T-helper 1 cell (primary cell): ENCODE measurements at regions not wholly inside any gene's neighbourhood (a gene's known extent, or its start where the extent isn't known, plus 50 kb on each side); places are given as distances from the start of the nearest gene placed in this dataset.
"Not testable (repeated sequence)": the region's sequence is repeated elsewhere in the genome, so short reads cannot be mapped to it uniquely, and the experiment has no call there.

Experiments
- DNase-seq, 5 donors: peaks; one replicate each; pipeline ENCODE4 v3.0.0-alpha.2; 2012 to 2020

DNA sequence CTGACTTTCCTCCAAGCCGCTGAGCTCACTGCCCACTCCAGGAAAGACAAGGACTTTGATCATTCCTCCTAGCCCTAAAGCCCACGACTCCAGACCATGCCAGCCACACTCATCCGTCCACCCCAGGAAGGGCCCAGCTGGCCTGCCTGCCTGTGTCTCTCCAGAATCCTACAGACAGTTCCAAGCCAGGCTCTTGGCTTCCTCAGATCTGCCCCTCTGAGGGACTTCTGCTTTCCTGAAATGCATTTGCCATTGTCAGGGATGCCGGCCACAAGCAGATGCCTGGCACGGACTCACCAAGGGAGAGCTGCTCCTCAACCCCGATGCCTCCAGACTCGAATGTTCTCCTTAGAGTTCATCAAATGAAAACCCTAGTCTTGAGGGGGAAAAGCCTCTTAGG lies 155.8 kb downstream of the OAT start:
- no peak for DNase-seq

GRCh38 chr10:124262234-124262865 lies 156.4 kb downstream of the OAT start:
- no peak for DNase-seq

DNA sequence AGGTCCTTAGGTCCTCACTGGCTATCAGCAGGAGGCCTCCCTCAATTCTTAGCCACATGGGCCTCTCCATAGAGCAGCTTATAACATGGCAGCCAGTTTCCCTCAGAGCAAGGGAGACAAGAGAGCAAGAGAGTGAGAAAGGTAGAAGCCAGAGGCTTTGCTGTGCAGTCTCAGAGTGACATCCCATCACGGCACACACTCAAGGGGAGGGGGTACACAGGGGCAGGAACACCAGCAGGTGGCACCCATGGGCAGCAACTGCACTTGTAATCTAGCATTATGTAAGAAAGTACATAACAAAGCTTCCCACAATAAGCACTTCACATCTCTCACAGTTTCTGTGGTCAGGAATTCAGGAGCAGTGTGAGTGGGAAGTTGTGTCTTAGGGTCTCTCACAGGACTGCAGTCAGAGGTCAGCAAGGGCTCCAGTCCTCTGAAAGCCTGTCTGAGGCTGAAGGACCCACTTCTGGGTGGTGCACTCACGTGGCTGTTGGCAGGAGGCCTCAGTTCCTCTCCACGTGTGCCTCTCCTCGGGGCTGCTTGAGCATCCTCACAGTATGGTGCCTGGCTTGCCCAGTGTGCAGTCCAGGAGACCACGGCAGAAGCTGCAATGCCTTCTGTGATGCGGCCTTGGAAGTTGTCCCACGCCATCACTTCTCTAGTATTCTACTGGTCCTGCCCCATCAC lies 159.4 kb downstream of the OAT start:
- no peak for DNase-seq

- DNase-seq = no peak
Observed at GRCh38 chr10:124257781-124258180, 160.9 kb downstream of the OAT start.

DNA sequence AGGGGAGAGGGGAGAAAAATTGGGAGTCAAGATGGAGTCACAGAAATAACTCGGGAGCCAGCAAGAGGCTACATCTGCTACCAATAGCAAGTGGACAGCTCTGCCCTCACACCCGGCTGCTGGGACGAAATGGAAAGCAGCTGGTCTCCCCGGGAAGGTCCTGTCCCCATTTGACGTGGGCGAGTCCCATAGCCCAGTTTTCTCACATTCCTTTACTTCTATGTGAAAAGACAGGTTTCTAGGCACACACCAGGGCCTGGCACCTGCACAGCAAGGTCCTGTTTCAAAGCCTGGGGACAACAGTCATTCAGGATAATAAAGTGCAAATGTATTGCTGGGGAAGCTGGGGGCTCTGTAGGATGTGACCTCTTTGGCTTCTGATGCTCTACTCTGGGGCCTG lies 162.6 kb downstream of the OAT start:
- DNase-seq = no peak

GRCh38 chr10:124255556-124255955 lies 162.2 kb upstream of the CHST15 start:
- DNase-seq = no peak

GRCh38 chr10:124254490-124254889 lies 161.1 kb upstream of the CHST15 start:
- DNase-seq = no peak

- no peak for DNase-seq
Observed at GRCh38 chr10:124253006-124253405, 159.6 kb upstream of the CHST15 start.

DNA sequence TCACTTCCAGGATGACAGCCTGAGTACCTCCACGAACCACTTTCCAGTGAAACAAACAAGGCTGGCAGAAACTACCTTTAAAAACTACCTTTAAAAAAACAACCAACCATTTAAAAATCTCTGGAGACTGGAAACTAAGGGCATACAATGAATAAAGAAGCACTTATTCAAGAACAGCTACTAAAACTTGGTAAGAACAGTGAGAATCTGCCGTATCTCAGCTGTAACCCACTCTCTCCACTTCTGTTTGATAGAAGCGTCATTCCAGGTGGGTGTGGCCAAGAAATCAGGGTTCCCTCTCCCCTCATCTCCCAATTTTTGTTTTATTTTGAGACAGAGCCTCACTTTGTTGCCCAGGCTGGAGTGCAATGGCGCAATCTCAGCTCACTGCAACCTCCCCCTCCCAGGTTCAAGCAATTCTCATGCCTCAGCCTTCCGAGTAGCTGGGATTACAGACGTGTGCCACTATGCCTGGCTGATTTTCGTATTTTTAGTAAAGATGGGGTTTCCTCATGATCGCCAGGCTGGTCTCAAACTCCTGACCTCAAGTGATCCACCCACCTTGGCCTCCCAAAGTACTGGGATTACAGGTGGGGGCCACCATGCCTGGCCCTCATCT lies 158.8 kb upstream of the CHST15 start:
- no peak for DNase-seq

DNA sequence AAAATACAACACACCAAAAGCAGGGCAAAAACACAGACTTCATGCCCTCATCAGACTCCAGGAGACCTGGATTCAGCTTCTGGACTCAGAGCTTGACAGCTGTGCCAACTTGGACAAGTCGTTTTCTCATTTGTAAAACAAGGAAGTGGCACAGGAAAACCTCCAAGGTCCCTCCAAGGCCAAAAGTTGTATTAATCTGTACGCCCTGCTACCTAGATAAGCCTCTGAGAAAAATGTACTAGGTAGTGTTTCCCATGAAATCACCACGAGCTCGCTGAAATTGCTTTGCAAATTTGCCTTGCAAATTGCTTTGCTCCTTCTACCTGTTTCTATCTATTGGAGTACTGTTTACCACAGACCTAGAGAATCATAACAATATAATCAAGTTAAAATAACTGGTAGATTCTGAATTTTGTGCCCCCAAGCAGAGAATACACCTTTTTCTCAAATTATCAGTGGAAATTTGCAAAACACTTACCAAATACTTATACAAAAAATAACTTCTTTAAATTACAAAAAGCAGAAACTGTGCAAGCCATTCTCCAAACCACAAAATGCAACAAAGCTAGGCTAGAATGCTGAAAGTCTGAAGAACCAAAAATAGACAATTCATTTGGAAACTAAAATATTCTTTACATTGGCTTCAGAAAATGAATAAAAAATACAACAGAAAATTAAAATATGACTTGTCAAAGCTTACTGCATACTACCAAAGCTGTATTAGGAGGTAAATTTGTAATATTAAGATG lies 158.1 kb upstream of the CHST15 start:
- no peak for DNase-seq

DNA sequence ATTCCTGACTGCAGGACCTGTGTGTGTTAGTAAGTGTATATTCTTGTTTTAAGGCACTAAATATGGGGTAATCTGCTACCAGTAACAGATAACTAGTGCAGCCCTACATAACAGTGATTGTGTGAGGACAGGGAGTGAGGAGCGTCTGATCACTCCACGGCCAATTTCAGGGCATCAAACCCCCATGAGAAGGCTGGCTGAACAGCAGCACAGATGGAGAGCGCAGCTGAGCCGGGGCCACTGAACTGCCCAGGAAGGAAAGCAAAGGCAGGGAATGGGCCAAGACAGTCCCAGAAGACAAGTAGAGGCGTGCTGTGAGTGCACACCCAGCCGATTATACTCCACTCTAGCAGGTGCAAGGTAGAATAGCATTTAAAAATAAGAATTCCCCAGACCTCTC lies 157.1 kb upstream of the CHST15 start:
- DNase-seq = no peak

GRCh38 chr10:124249812-124250432 lies 156.5 kb upstream of the CHST15 start:
- no peak for DNase-seq

DNA sequence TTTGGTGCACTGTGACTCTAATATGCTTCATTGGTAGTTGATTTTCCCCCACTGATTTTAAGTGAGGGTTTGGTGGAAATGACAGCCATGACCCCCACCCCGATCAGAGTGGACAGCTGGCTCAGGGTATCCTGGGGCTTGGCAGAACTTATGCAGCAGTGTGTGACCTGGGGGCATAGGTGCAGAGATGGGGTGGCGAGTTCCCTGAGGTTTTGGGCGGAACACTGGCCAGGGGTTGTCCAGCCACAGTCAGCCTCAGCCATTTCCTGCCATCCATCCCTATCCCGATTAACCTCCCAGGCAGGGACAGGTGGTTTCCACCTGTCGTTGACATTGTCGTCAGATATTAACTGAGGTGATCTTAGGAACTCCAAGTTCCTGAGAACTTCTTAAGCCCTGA lies 155.8 kb upstream of the CHST15 start:
- DNase-seq = no peak

GRCh38 chr10:124248056-124249045 lies 155.0 kb upstream of the CHST15 start:
- no peak for DNase-seq

DNA sequence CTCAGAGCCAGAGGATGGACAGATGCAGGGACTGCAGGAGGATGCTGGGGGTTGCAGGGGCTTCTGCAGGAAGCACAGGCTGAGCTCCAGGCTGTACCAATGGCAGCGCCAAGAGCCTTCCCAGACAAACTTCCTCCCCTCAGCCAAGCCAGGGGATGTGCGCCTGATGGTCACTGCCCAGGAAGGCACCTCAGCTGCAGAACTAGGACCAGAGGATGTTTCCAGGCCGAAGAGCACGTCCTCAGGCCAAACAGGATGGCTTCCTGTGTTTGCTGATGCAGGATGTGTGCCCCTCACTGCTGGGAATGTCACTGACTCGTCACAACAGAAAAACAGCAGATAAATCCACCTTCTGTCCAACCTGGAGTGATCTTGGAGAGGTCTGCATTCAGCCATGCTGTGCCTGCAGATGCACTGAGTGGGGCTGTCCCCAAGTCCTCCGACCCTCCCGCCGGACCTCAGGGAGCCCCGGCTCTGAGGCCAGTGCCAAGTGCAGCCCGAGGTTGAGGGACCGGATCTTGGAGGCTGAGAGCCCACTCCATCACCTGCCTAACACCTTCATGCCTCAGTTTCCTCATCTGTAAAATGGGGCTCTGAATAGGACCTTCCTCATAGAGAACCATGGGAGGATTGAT lies 152.5 kb upstream of the CHST15 start:
- no peak for DNase-seq

- no peak for DNase-seq
Observed at GRCh38 chr10:124245191-124245590, 151.8 kb upstream of the CHST15 start.

GRCh38 chr10:124244256-124244877 lies 151.0 kb upstream of the CHST15 start:
- no peak for DNase-seq

DNA sequence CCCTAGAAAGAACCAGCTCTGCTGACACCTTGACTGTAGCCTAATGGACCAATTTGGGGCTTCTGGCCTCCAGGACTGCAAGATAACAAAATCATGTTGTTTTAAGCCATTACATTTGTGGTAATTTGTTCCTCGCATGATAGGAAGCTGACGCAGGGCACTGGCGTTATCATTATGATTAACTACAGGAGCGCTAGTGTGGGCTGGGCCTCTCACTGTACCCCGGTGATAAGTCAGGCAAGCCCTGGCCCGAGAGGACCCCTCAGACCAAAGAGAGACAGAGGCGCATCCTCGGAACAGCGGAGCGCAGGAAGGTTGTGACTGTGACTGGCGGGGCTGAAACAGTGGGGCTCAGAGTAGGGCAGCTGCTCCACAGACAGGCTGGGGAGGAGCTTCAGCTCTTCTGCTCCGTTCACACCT lies 150.3 kb upstream of the CHST15 start:
- no peak for DNase-seq

DNA sequence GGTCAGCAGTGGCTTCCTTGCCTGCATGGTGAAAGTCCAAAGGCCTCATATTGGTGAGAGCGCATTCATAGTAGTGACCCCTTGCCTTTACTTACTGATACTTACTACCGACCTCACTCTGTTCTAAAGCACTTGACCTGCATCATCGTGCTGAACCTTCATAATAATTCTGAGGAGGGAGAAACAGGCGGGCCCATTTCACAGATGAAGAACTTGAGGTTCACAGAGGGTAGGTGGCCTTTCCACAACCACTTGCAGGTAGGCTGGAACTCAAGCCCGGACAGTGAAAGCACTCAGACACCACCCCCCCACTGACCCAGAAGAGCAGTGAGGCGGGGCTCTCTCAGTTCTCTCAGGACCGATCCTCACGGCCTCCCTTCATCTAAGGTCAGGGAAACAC lies 149.4 kb upstream of the CHST15 start:
- DNase-seq = no peak

DNA sequence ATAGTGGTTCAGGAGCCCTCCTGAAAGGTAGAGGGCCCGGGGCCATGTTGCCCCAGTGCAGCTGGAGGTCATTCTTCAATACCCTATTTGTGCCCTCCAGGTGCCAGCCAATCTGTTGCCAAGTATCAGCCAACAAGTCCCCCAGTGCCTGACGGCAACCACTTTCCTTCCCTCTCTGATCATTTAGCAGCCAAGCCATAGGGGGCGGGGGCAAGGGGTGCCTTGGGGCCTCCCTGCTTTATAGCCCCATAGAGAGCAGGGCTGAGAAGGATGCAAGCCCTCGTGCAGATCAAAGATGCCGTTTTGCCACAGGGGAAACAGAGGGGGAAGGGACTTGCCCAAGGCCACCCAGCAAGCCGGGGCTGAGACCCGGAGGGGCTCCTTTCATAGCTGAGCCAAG lies 149.0 kb upstream of the CHST15 start:
- no peak for DNase-seq

GRCh38 chr10:124241510-124241909 lies 148.1 kb upstream of the CHST15 start:
- DNase-seq = not testable (repeated sequence)
